Lower leg skin (tissue), 4 donors: ENCODE measurements at regions not wholly inside any gene's neighbourhood (a gene's known extent, or its start where the extent isn't known, plus 50 kb on each side); places are given as distances from the start of the nearest gene placed in this dataset.
"Not testable (repeated sequence)": the region's sequence is repeated elsewhere in the genome, so short reads cannot be mapped to it uniquely, and the experiment has no call there.

ENCODE experiments used
- DNase-seq, 2 donors: peaks; one replicate each; pipeline ENCODE4 v3.0.0-alpha.2; 2019; ENCODE audit warnings: low spot score in 2 of 2
- H3K4me3 ChIP-seq: fragments of 200-600 bp; sonication (generic); 2 replicates; pipeline ENCODE4 v1.5.1; 2017; ENCODE audit warnings: mild to moderate bottlenecking, low read depth; ENCODE audit not compliant: poor library complexity, severe bottlenecking
- CTCF ChIP-seq, 3 donors: fragments of 450-650 bp; IDR thresholded peaks; one replicate each; pipeline ENCODE4 v1.5.1; 2016; ENCODE audit warnings: antibody characterized with exemption in 3 of 3, mild to moderate bottlenecking in 3 of 3, moderate library complexity in 2 of 3
- POLR2A ChIP-seq, 2 donors: fragments of 450-650 bp; IDR thresholded peaks; one replicate each; pipeline ENCODE4 v1.6.1; 2016 to 2017; ENCODE audit warnings: antibody characterized with exemption in 2 of 2, mild to moderate bottlenecking in 1 of 2, moderate library complexity in 1 of 2
- WGBS, 2 donors: methylation state at CpG; one replicate each; pipeline ENCODE4 v1.1.5; 2018; 5-methylcytosine and 5-hydroxymethylcytosine counted together
- intact Hi-C: fragments of 100-400 bp; cut with DNase I; formaldehyde crosslinking; loops from one replicate; pipeline ENCODE4 v1.15.0; 2023; ENCODE audit warnings: low total_unique reads

GRCh38 chr4:86449746-86450588 lies 90.1 kb upstream of the MAPK10 start:
- no peak overlapping the region for H3K4me3 ChIP-seq
- intact Hi-C loops: no loop called here
- 69 to 75% methylated on average over 5 of the region's 5 CpGs for WGBS, 2 donors
- TF ChIP-seq POLR2A (IDR thresholded peaks at IDR 0.05): no peak
- no peak for TF ChIP-seq CTCF (IDR thresholded peaks at IDR 0.05)
- DNase-seq: no peak

- no peak for DNase-seq
- TF ChIP-seq CTCF (IDR thresholded peaks at IDR 0.05) (no peak), POLR2A (IDR thresholded peaks at IDR 0.05) (no peak)
- no peak overlapping the region for H3K4me3 ChIP-seq
- WGBS, 2 donors: 91% methylated on average over 3 of the region's 3 CpGs
- intact Hi-C loops: no loop called here
These were observed 91.0 kb upstream of the MAPK10 start for GRCh38 chr4:86450861-86451260.

GRCh38 chr4:86451560-86452330 lies 91.9 kb upstream of the MAPK10 start:
- WGBS, 2 donors: 56 to 69% methylated on average over 7 of the region's 7 CpGs
- DNase-seq: no peak
- H3K4me3 ChIP-seq: no peak overlapping the region
- TF ChIP-seq CTCF (IDR thresholded peaks at IDR 0.05): no peak
- TF ChIP-seq POLR2A (IDR thresholded peaks at IDR 0.05): no peak
- intact Hi-C loops: no loop called here

- intact Hi-C loops: no loop called here
- H3K4me3 ChIP-seq: no peak overlapping the region
- no peak for DNase-seq
- WGBS, 2 donors: 90 to 91% methylated on average over 10 of the region's 10 CpGs
- TF ChIP-seq POLR2A (IDR thresholded peaks at IDR 0.05) (no peak), CTCF (IDR thresholded peaks at IDR 0.05) (no peak)
These were observed 92.6 kb upstream of the MAPK10 start for GRCh38 chr4:86452422-86452891.

- intact Hi-C loops: no loop called here
- TF ChIP-seq POLR2A (IDR thresholded peaks at IDR 0.05) (no peak), CTCF (IDR thresholded peaks at IDR 0.05) (no peak)
- no peak for DNase-seq
- H3K4me3 ChIP-seq: no peak overlapping the region
- WGBS, 2 donors: 65 to 80% methylated on average over 11 of the region's 11 CpGs
These were observed 93.2 kb upstream of the MAPK10 start for GRCh38 chr4:86452924-86453531.

GRCh38 chr4:86453611-86454072 lies 93.8 kb upstream of the MAPK10 start:
- DNase-seq, intact Hi-C loops, H3K4me3 ChIP-seq: not testable (repeated sequence)
- 35 to 44% methylated on average over 2 of the region's 2 CpGs for WGBS, 2 donors
